ENCODE measurements at regions not wholly inside any gene's neighbourhood (a gene's known extent, or its start where the extent isn't known, plus 50 kb on each side); places are given as distances from the start of the nearest gene placed in this dataset.

DNA sequence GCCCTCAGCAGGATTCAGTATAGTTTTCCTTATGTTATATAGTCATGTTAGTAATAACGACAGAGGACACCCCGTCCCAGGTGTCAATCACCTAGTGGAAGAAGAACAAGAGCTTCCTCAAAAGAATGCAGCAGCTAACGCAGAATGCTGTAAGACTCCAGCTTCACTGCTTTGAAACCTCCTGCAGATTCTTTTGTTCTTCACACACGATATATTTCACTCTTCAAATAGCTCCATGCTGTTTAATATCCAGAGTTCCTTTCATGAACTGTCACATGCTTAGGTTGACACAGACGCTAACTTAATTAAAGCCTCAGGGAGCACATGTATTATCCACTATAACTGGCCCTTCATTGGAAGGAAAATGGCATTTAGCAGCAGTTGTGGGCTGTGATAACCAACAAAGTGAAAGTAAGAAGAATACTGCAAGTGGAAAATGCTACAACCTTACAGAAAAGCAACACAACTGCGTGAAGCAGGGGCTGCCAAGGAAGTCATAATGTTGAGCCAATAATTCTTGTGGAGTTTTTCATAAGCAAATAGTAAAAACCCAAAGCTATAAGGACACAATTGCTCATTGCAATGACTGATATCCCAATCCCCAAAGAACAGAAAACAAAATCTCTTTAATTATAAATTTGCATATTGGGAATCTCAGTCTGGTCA is 387.5 kb downstream of the PLK2 start:
- CTCF ChIA-PET, result interaction anchor here (0.7 kb wide), 1 partner anchor 388 kb away, joined by 3 read pairs; no protein-coding TSS in a partner anchor
- Histone ChIP-seq H3K9ac (no peak overlapping the region), H4K20me1 (ENCODE audit: insufficient read depth) (no peaks in the 10 kb centered on the region), H2AFZ (ENCODE audit: low read depth) (peak overlapping the region; percentile 86), H3K36me3 (replicated peaks in 1 of 2; ENCODE audit: control insufficient read depth in 1 of 2, insufficient read depth in 2 of 2, low read length in 1 of 2) (no peaks in the 10 kb centered on the region), H3K4me3 (ENCODE audit: low read depth in 2 of 2, low read length in 1 of 2) (no peak overlapping the region), H3K4me1 (ENCODE audit: control insufficient read depth in 1 of 2, insufficient read depth in 2 of 2, low read depth in 1 of 2, low read length in 1 of 2) (peaks cover 3 to 11% of the 10 kb centered on the region in 2 experiments; a peak in 3 of 4 replicates), H3K4me2 (peak overlapping the region; percentile 66), H3K27me3 (ENCODE audit: insufficient read depth) (no peaks in the 10 kb centered on the region), H3K9me2 (no peaks in the 10 kb centered on the region), H3K79me2 (ENCODE audit: insufficient read depth) (no peaks in the 10 kb centered on the region), H3F3A (replicated peaks; ENCODE audit: insufficient read depth) (no peaks in the 10 kb centered on the region), H3K9me3 (no peaks in the 10 kb centered on the region), H3K27ac (ENCODE audit: low read depth in 2 of 2, low read length in 1 of 2) (no peak overlapping the region)
- POLR2A ChIA-PET, result no interaction called here
- peak; percentile 22 for DNase-seq
- 73% methylated on average over 6 of the region's 6 CpGs for WGBS (ENCODE audit: low lambda C conversion rate)
- TF ChIP-seq RFX5 (IDR thresholded peaks at IDR 0.05; ENCODE audit: low read length) (no peak), MAX (IDR thresholded peaks at IDR 0.05; ENCODE audit: low read depth) (0 out of 2 replicates have a peak, but pooled peaks have one; percentile 11)

DNA sequence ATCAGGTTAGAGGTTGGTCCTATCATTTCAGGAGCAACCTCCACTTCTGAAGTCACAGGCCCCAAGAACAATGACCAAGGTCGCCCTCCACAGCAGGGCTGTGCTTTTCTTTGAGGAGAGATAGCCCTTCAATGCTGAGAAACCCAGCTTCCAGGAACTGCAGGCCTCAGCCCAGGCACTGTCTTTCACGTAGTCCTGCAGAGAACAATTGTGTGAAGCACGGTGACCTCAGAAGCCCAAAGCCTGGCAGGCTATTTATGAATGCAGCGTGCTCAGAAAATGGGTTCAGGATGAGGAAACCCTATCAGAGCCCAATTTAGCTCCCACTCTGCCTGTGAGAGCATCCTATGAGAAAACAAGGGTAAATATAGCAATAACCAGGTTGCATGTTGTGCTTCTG is 388.3 kb downstream of the PLK2 start:
- H3K27me3 ChIP-seq (ENCODE audit: insufficient read depth), result no peaks in the 10 kb centered on the region
- CTCF ChIA-PET, result no interaction called here
- peaks cover 2 to 11% of the 10 kb centered on the region in 2 experiments; a peak in 3 of 4 replicates for H3K4me1 ChIP-seq (ENCODE audit: control insufficient read depth in 1 of 2, insufficient read depth in 2 of 2, low read depth in 1 of 2, low read length in 1 of 2)
- no peaks in the 10 kb centered on the region for H3K9me2 ChIP-seq
- H3K79me2 ChIP-seq (ENCODE audit: insufficient read depth), result no peaks in the 10 kb centered on the region
- no peaks in the 10 kb centered on the region for H3K36me3 ChIP-seq (replicated peaks in 1 of 2; ENCODE audit: control insufficient read depth in 1 of 2, insufficient read depth in 2 of 2, low read length in 1 of 2)
- no peaks in the 10 kb centered on the region for H3F3A ChIP-seq (replicated peaks; ENCODE audit: insufficient read depth)
- TF ChIP-seq TAF1 (IDR thresholded peaks at IDR 0.05; ENCODE audit: borderline replicate concordance, low read depth, low read length) (no peak), RAD21 (IDR thresholded peaks at IDR 0.05; ENCODE audit: low read length) (no peak), JUND (IDR thresholded peaks at IDR 0.05) (no peak), CTCF (IDR thresholded peaks at IDR 0.05) (no peak), POLR2AphosphoS5 (IDR thresholded peaks at IDR 0.05; ENCODE audit: low read depth, low read length) (no peak), MXI1 (IDR thresholded peaks at IDR 0.05; ENCODE audit: low read depth, low read length) (no peak), FOXM1 (IDR thresholded peaks at IDR 0.05; ENCODE audit: low read depth) (no peak), EP300 (IDR thresholded peaks at IDR 0.05; ENCODE audit: borderline replicate concordance in 1 of 2, low read depth in 1 of 2, low read length in 1 of 2) (no peak), IRF3 (IDR thresholded peaks at IDR 0.05; ENCODE audit: low read depth, low read length) (no peak), FOXJ3 (CRISPR knock-in tag; IDR thresholded peaks at IDR 0.05) (no peak), CHD2 (IDR thresholded peaks at IDR 0.05; ENCODE audit: low read length, partially characterized antibody) (no peak), TCF12 (IDR thresholded peaks at IDR 0.05) (no peak), FOSL2 (IDR thresholded peaks at IDR 0.05; ENCODE audit: borderline replicate concordance, low read depth) (no peak), PBX3 (IDR thresholded peaks at IDR 0.05) (no peak), NRF1 (IDR thresholded peaks at IDR 0.05; ENCODE audit: low read depth, low read length) (no peak)
- no peak for DNase-seq
- H2AFZ ChIP-seq (ENCODE audit: low read depth), result no peak overlapping the region
- no peaks in the 10 kb centered on the region for H4K20me1 ChIP-seq (ENCODE audit: insufficient read depth)
- no peak overlapping the region for H3K4me3 ChIP-seq (ENCODE audit: low read depth in 2 of 2, low read length in 1 of 2)
- H3K27ac ChIP-seq (ENCODE audit: low read depth in 2 of 2, low read length in 1 of 2), result no peak overlapping the region
- no peak overlapping the region for H3K4me2 ChIP-seq
- POLR2A ChIA-PET, result no interaction called here
- WGBS (ENCODE audit: low lambda C conversion rate), result 90% methylated on average over 2 of the region's 4 CpGs
- H3K9me3 ChIP-seq, result no peaks in the 10 kb centered on the region
- H3K9ac ChIP-seq, result no peak overlapping the region
